Heart right ventricle (tissue), 16 donors: ENCODE measurements at regions not wholly inside any gene's neighbourhood (a gene's known extent, or its start where the extent isn't known, plus 50 kb on each side); places are given as distances from the start of the nearest gene placed in this dataset.

Experiments used
- ATAC-seq, 8 donors: fragments of 200-7000 bp; cut with Tn5 transposase; one replicate each; pipeline ENCODE4 v1.9.1; 2020; ENCODE audit warnings: mild to moderate bottlenecking in 8 of 8, moderate library complexity in 8 of 8, moderate number of reproducible peaks in 1 of 8
- DNase-seq, 2 donors: peaks; one replicate each; pipeline ENCODE4 v3.0.0-alpha.2; 2020
- H3K27ac ChIP-seq, 10 donors: fragments of 200-600 bp; sonication (generic) in 2 of 10; one replicate each; pipeline versions ENCODE4 v1.5.0 to v1.8.0; 2020 to 2022; ENCODE audit warnings: mild to moderate bottlenecking in 3 of 10
- H3K27me3 ChIP-seq, 7 donors: fragments of 200-600 bp; one replicate each; pipeline ENCODE4 v1.8.0; 2021 to 2022; ENCODE audit warnings: mild to moderate bottlenecking in 2 of 7
- H3K36me3 ChIP-seq, 9 donors: fragments of 200-600 bp; sonication (generic) in 1 of 9; one replicate each; pipeline versions ENCODE4 v1.5.0 to v1.8.0; 2020 to 2022; ENCODE audit warnings: mild to moderate bottlenecking in 2 of 9
- H3K4me1 ChIP-seq, 9 donors: fragments of 200-600 bp; sonication (generic) in 1 of 9; one replicate each; pipeline versions ENCODE4 v1.5.0 to v1.8.0; 2020 to 2022; ENCODE audit warnings: mild to moderate bottlenecking in 4 of 9
- H3K4me3 ChIP-seq, 10 donors: fragments of 200-600 bp; sonication (generic) in 2 of 10; one replicate each; pipeline versions ENCODE4 v1.5.0 to v1.8.0; 2020 to 2022; ENCODE audit warnings: mild to moderate bottlenecking in 7 of 10, moderate library complexity in 2 of 10
- H3K9me3 ChIP-seq, 11 donors: fragments of 200-600 bp in 10 of 11; sonication (generic) in 2 of 11; one replicate each; pipeline versions ENCODE4 v1.5.0 to v1.8.0; 2013 to 2022; ENCODE audit warnings: mild to moderate bottlenecking in 2 of 11, control low read depth in 1 of 11, moderate library complexity in 1 of 11
- CTCF ChIP-seq, 9 donors: fragments of 200-600 bp; sonication (generic) in 2 of 9; IDR thresholded peaks; one replicate each; pipeline versions ENCODE4 v1.5.0 to v1.8.0; 2021 to 2022; ENCODE audit warnings: antibody characterized with exemption in 9 of 9, mild to moderate bottlenecking in 5 of 9, moderate library complexity in 1 of 9
- WGBS, 2 donors: extraction: QIAGEN DNeasy Blood & Tissue Kit; methylation state at CpG; one replicate each; pipeline ENCODE4 v1.1.7; 2013; ENCODE audit warnings: inconsistent platforms in 1 of 2; 5-methylcytosine and 5-hydroxymethylcytosine counted together
- intact Hi-C, 10 donors: fragments of 100-400 bp; cut with DNase I; formaldehyde crosslinking; loops; one replicate each; pipeline versions ENCODE4 v1.11.1 to v1.14.2; 2022
- donor health status: Arrhythmogenic right ventricular cardiomyopathy.
- donor health status: ischemic (EF 13 %, LVEDD 7.1; RV severe dilation, severe dysfunction).
- donor health status: healthy with polysubstance abuse.
- donor health status: DM: no; HTN: yes; CAD: no.
- donor health status: DM: no; HTN: no; CAD: no.
- donor health status: ischemic (EF 25% LVEDD 6.9; RV normal size, moderate dysfunction).
- donor health status: ischemic (EF 25% LVEDD 5.7; RV mildly dilated, moderate dysfunction).
- donor health status: healthy.
- donor health status: DM: yes; HTN: yes; CAD: no.
- donor health status: Ischemic cardiomyopathy.
- donor health status: ischemic (EF 35%, LVEDD 5.7; RV mildly dilated, moderate dysfunction).
- donor health status: nonischemic (EF 11% LVEDD 7.7; RV severe dilation, severe dysfunction).
- donor health status: DM: yes; HTN: yes; CAD: no.
- donor health status: PGD.
- donor health status: ischemic (EF 29% LVEDD 5.4; RV normal size, mild dysfunction).
- donor health status: nonischemic (EF 23%, LVEDD 6.1; RV moderate dilation, normal function).

- WGBS, 2 donors: 86 to 93% methylated on average over 1 of the region's 1 CpG
Measured at GRCh38 chr18:41135146-41135545, 819.9 kb upstream of the PIK3C3 start.

GRCh38 chr18:41134426-41134825 lies 820.6 kb upstream of the PIK3C3 start:
- H3K27me3 ChIP-seq: no peaks in the 10 kb centered on the region
- TF ChIP-seq CTCF (IDR thresholded peaks at IDR 0.05): no peak
- H3K4me3 ChIP-seq: no peak overlapping the region
- WGBS, 2 donors: 56 to 63% methylated on average over 4 of the region's 4 CpGs
- DNase-seq: no peak
- intact Hi-C loops: no loop called here
- no peaks in the 10 kb centered on the region for H3K36me3 ChIP-seq
- ATAC-seq: no peak
- H3K27ac ChIP-seq: no peak overlapping the region
- H3K4me1 ChIP-seq: no peaks in the 10 kb centered on the region
- peaks cover 0 to 2% (median 0%) of the 10 kb centered on the region in 11 donors for H3K9me3 ChIP-seq

More at GRCh38 chr18:41135146-41135545, 819.9 kb upstream of the PIK3C3 start:
- ATAC-seq (no peak), DNase-seq (no peak)
- Histone ChIP-seq H3K27me3 (no peaks in the 10 kb centered on the region), H3K27ac (no peak overlapping the region), H3K36me3 (no peaks in the 10 kb centered on the region), H3K4me1 (no peaks in the 10 kb centered on the region), H3K4me3 (no peak overlapping the region), H3K9me3 (peaks cover 0 to 2% (median 0%) of the 10 kb centered on the region in 11 donors)
- TF ChIP-seq CTCF (IDR thresholded peaks at IDR 0.05): no peak
- intact Hi-C loops: no loop called here

GRCh38 chr18:41131050-41131449 lies 824.0 kb upstream of the PIK3C3 start:
- Histone ChIP-seq H3K4me1 (no peaks in the 10 kb centered on the region), H3K27ac (no peak overlapping the region), H3K9me3 (peaks cover 0 to 2% (median 0%) of the 10 kb centered on the region in 11 donors), H3K27me3 (no peaks in the 10 kb centered on the region), H3K4me3 (no peak overlapping the region), H3K36me3 (no peaks in the 10 kb centered on the region)
- WGBS, 2 donors: 75 to 80% methylated on average over 2 of the region's 2 CpGs
- DNase-seq (no peak), ATAC-seq (no peak)
- no peak for TF ChIP-seq CTCF (IDR thresholded peaks at IDR 0.05)
- intact Hi-C loops: no loop called here

- ATAC-seq (no peak), DNase-seq (no peak)
- intact Hi-C loops: no loop called here
- no peak for TF ChIP-seq CTCF (IDR thresholded peaks at IDR 0.05)
- WGBS, 2 donors: 69 to 74% methylated on average over 3 of the region's 3 CpGs
- Histone ChIP-seq H3K27me3 (no peaks in the 10 kb centered on the region), H3K4me3 (no peak overlapping the region), H3K36me3 (no peaks in the 10 kb centered on the region), H3K27ac (no peak overlapping the region), H3K4me1 (no peaks in the 10 kb centered on the region), H3K9me3 (no peaks in the 10 kb centered on the region)
Measured at GRCh38 chr18:41128545-41128944, 826.5 kb upstream of the PIK3C3 start.

GRCh38 chr18:41128126-41128525 lies 826.9 kb upstream of the PIK3C3 start:
- TF ChIP-seq CTCF (IDR thresholded peaks at IDR 0.05): no peak
- Histone ChIP-seq H3K4me3 (no peak overlapping the region), H3K4me1 (no peaks in the 10 kb centered on the region), H3K9me3 (no peaks in the 10 kb centered on the region), H3K36me3 (no peaks in the 10 kb centered on the region), H3K27me3 (no peaks in the 10 kb centered on the region), H3K27ac (no peak overlapping the region)
- DNase-seq (no peak), ATAC-seq (no peak)
- intact Hi-C loops: no loop called here
